Jurkat, Clone E6-1 (cell line): ENCODE measurements at regions not wholly inside any gene's neighbourhood (a gene's known extent, or its start where the extent isn't known, plus 50 kb on each side); places are given as distances from the start of the nearest gene placed in this dataset.
"Not testable (repeated sequence)": the region's sequence is repeated elsewhere in the genome, so short reads cannot be mapped to it uniquely, and the experiment has no call there.

Source experiments
- DNase-seq: peaks from one replicate; pipeline ENCODE4 v3.0.0-alpha.2; 2011; ENCODE audit warnings: low read depth, low spot score
- H3K4me3 ChIP-seq: 2 replicates; pipeline ENCODE4 v1.5.1; 2011; ENCODE audit warnings: mild to moderate bottlenecking, low read length, control low read depth, moderate library complexity

- no peak for DNase-seq
- no peak overlapping the region for H3K4me3 ChIP-seq
These were observed 452.4 kb upstream of the SEL1L start for GRCh38 chr14:81986005-81986404.

DNA sequence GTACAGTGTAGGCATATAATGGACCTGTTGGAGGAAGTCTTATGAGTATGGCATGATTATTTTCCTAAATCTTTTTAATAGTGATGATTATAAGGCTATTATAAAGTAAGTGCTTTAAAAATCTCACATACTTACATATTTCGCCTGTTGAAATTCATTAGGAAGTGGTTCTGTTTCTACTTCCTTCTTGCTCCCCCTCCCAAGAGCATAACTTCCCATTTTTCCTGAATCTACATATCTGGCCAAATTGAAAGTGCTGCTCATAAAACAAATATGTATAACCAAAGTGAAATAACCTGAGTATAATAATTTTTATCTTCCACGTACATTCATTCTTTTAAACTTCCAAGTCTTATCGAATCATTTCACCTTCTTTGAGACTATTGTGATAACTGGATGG lies 455.6 kb upstream of the SEL1L start:
- no peak for DNase-seq
- no peak overlapping the region for H3K4me3 ChIP-seq

DNA sequence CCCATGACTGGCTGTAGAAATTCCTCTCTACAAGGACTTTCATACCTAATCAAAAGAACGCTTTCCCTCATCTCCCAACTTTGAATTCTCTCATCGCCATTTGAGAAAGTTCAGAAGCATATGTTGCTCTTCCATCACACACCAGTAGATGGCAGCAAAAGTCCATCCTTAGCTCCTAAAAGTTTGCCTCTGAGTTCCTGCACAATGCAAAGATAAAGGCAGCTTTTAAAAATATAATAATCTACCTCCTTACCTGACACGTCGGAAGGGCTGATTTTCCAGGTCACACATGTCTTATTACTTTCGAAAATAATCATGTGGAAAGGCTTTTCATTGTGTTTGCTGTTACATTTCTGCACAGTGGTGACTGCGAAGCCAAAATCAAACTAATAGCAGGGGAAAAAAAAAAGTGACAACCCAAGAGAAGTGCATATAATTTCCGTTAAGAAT lies 456.7 kb upstream of the SEL1L start:
- DNase-seq: peak; percentile 59
- no peak overlapping the region for H3K4me3 ChIP-seq

DNA sequence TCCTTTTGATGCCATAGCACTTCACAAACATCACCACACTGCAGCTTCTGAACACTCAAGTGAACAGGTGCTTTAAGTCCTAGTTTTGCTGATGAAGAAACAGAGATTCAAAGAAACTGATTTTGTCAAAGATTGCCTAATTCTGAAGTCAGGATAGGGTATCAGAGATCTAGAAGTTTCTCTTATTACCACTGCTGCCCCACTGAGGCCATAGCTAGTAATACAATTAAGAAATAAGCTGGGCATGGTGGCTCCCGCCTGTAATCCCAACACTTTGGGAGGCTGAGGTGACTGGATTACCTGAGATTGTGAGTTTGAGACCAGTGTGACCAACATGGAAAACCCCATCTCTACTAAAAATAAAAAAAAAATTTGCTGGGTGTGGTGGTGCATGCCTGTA lies 458.3 kb upstream of the SEL1L start:
- DNase-seq: peak; percentile 7

DNA sequence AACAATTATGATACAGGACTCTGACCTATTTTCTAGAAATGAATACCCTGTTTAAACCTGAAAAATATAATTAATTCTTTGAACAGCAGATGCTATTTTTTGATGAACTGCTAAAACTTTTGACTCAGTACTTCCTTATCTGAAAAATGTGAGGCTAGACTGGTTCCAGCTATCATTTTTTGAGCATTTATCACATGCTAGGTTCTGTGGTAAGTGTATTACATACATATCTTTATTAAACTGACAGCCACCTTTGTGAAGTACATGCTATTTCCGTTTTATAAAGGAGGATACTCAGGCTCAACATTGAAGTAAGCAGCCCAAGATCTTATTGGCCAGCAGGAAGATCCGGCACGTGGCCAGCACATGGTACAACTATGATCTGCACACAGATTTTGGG lies 459.8 kb upstream of the SEL1L start:
- DNase-seq: no peak
- no peak overlapping the region for H3K4me3 ChIP-seq

More for the DNA sequence above, 458.3 kb upstream of the SEL1L start:
- H3K4me3 ChIP-seq: no peak overlapping the region

- H3K4me3 ChIP-seq: no peak overlapping the region
- DNase-seq: no peak
These were observed 469.8 kb upstream of the SEL1L start for GRCh38 chr14:82003426-82003825.

DNA sequence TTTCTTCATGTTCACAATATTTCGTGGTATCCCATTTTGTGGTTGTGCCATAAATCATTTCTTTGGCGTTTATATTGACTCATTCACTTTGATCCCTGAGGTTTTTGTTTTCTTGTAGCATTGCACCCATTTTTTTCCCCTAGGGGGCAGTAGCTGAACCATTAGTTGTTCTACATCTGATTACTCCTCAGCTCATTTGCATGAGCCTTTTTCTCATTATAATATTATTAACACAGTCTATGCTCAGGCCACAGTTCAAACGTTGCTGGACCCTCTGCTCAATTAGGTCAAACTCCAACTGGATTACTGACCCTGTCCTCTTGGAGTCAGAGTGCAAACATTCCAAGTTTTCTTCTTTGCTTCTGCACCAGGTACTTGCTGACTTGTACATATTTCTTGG lies 475.4 kb upstream of the SEL1L start:
- no peak overlapping the region for H3K4me3 ChIP-seq
- DNase-seq: peak; percentile 22

- H3K4me3 ChIP-seq: no peak overlapping the region
- no peak for DNase-seq
These were observed 476.3 kb upstream of the SEL1L start for GRCh38 chr14:82009993-82010392.

DNA sequence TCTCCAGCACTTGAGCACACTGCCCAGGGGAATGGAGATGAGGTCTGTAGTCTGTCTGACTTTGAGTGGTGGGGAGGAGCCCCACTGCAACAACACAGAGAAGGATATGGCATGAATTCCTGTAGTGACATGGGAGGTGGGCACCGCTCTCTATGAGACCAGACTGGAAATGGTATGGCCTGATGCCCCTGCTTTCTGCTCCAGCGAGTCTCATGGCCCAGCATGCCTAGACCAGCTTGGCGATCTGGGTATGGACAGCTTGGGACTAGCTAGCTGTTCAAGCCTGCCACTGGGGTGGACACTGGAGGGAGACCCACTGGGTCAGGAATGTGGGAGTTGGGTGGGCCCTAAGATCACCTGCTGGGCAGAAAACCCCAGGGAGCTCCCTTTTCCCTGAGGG lies 477.8 kb upstream of the SEL1L start:
- DNase-seq: no peak
- no peak overlapping the region for H3K4me3 ChIP-seq

- no peak overlapping the region for H3K4me3 ChIP-seq
- DNase-seq: no peak
These were observed 495.4 kb upstream of the SEL1L start for GRCh38 chr14:82029038-82029437.

GRCh38 chr14:82035397-82035796 lies 501.7 kb upstream of the SEL1L start:
- H3K4me3 ChIP-seq: no peak overlapping the region
- no peak for DNase-seq

DNA sequence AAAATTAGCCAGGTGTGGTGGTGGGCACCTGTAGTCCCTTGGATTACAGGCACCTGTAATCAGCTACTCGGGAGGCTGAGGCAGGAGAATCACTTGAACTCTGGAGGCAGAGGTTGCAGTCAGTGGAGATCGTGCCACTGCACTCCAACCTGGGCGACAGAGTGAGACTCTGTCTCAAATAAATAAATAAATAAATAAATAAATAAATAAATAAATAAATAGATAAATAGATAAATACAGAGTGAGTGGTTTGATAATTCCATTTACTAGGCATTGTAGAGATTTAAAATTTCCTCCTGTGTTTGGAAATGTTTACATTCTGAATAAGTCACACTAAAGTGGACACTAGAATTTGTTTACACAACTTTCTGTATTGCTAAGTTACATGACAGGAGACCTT lies 504.4 kb upstream of the SEL1L start:
- not testable (repeated sequence) for H3K4me3 ChIP-seq, DNase-seq

DNA sequence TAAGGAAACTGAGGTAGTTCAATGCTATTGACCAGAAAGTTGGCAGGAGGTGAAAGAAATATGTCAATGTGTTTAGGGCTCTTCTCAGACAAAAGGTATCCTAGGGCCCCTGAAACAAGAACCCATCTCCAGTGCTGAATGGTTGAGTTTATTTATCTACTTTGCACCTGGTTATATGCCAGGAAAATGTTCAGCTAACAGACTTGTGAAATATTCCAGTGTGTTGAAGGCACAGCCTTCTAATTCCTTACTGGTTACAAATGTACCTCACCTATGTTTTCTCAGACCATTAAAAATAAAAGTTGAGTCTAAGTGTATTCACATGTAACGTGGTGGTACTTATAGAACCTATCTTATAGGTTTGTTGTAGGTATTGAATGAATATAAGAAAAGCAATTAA lies 511.7 kb upstream of the SEL1L start:
- no peak overlapping the region for H3K4me3 ChIP-seq
- DNase-seq: no peak

DNA sequence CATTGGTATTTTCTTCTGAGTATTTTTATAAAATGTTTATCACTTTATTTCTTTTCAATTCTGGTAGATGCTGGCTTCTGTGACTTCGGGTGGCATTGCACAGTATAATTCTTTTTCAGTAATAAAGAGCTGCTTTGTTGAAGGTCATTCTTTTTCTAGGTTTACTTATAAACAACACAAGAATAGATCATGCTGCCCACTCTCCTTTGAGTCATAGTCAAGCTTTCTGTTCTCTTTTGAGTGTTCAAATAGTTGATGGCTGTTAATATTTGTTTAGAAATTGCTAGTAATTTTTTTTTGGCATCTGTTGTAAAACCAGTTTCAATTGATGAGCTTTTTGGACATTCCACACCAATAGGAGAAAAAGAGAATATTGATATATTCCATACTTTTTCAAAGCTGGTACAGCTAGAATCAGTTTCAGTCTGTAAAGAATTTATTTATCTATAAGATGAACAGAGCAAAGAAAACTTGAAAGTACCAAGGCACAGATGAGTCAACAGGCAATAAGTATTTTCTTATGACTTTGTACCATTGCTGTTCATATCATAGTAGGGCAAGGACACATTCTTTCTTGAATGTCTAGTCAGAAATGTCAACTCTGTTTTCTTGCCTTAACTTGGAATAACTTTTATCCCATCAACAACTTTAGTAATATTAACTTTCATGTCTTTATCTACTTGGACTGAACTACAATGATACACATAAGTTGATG lies 513.0 kb upstream of the SEL1L start:
- no peak for DNase-seq
- no peak overlapping the region for H3K4me3 ChIP-seq

GRCh38 chr14:82047777-82048470 lies 514.3 kb upstream of the SEL1L start:
- no peak overlapping the region for H3K4me3 ChIP-seq
- no peak for DNase-seq

DNA sequence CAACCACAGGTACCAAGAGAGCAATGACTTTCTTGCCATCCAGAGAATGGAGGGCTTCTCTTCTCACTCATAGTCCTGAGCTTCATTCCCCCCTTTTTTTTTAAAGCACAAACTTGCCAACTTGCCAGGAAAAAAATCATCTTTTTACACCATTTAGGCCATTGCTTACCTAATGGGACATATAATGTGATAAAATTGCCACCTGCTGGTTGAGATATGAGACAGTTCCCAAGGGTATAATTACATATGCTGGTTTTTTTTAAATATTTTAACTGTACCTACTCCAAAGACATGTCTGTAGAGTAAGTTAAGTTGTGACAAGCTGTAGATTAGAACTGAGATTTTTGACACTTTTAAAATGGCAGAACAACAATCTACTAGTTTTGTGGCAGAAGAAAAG lies 519.1 kb upstream of the SEL1L start:
- DNase-seq: no peak
- no peak overlapping the region for H3K4me3 ChIP-seq

GRCh38 chr14:82055515-82056115 lies 522.0 kb upstream of the SEL1L start:
- no peak overlapping the region for H3K4me3 ChIP-seq
- no peak for DNase-seq

- no peak overlapping the region for H3K4me3 ChIP-seq
- no peak for DNase-seq
These were observed 526.6 kb upstream of the SEL1L start for GRCh38 chr14:82060219-82060618.

DNA sequence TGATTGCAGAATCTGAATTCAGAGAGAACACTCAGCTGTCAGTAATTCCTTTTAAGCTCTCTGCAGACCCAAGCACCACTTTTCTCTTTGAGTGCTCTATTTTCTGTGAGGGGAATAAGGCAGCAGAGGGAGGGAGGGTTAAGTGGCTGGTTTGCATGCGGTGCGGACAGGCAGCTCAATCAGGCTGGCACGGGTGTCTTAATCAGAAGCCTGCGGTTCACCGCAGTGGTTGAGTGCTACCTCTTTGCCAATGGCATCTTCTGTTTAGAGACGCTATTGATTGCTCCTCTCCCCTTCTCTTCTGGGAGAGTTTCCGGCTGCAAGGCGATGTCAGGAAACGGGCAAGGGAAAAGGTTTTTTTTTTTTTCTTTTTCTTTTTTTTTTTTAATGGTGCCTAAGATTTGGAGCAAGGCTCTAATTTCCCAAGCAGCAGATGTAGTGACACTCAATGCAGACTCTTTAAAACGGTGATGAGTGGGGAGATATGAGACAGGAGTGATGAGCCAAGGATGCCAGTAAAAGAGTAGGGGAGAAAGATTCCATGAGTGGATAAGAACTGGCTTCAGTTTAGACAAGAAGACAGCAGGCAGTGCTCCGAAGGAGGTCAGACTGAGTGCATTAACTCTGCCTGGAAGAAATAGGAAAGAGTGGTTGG lies 533.7 kb upstream of the SEL1L start:
- DNase-seq: no peak

GRCh38 chr14:82070040-82070439 lies 536.4 kb upstream of the SEL1L start:
- DNase-seq: no peak
- H3K4me3 ChIP-seq: no peak overlapping the region

More for the DNA sequence above, 533.7 kb upstream of the SEL1L start:
- H3K4me3 ChIP-seq: no peak overlapping the region
